ENCODE measurements at regions not wholly inside any gene's neighbourhood (a gene's known extent, or its start where the extent isn't known, plus 50 kb on each side); places are given as distances from the start of the nearest gene placed in this dataset.

GRCh38 chr13:104534847-104535246 lies 1468.6 kb upstream of the SLC10A2 start:
- no peak for DNase-seq (ENCODE audit: low spot score in 2 of 2)
- no peaks in the 10 kb centered on the region for H3K9me3 ChIP-seq
- no peaks in the 10 kb centered on the region for H3K27me3 ChIP-seq
- no peak for TF ChIP-seq POLR2A (IDR thresholded peaks at IDR 0.05)
- TF ChIP-seq POLR2AphosphoS5 (IDR thresholded peaks at IDR 0.05) = no peak
- no peak for TF ChIP-seq CTCF (IDR thresholded peaks at IDR 0.05)
- no peak overlapping the region for H3K4me3 ChIP-seq
- H3K36me3 ChIP-seq = no peaks in the 10 kb centered on the region
- H3K27ac ChIP-seq = no peak overlapping the region
- H3K4me1 ChIP-seq = no peaks in the 10 kb centered on the region
- intact Hi-C loops (cut with DNase I; ENCODE audit: low total_unique reads) = no loop called here

DNA sequence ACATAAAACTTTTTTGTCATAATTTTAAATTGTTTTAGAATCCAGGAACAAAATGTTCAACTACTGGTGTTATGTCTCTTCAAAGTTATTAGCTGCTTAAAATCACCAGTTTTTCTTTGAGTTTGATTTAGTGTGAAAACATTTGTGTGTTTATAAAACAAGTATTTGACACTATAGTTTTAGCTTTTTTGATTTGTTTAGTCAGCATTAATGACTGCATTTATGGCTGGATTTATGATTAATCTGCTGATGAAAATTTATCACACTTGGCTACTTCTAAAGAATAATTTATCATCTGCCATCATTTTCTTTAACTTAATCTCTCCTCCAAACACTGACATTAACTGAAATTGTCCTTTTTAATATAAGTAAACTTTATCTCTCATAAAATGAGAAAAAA lies 1465.9 kb upstream of the SLC10A2 start:
- Histone ChIP-seq H3K9me3 (no peaks in the 10 kb centered on the region), H3K4me1 (no peaks in the 10 kb centered on the region), H3K27ac (no peak overlapping the region), H3K4me3 (no peak overlapping the region), H3K36me3 (no peaks in the 10 kb centered on the region), H3K27me3 (no peaks in the 10 kb centered on the region)
- no peak for DNase-seq (ENCODE audit: low spot score in 2 of 2)
- TF ChIP-seq CTCF (IDR thresholded peaks at IDR 0.05) (no peak), POLR2A (IDR thresholded peaks at IDR 0.05) (no peak), POLR2AphosphoS5 (IDR thresholded peaks at IDR 0.05) (no peak)
- intact Hi-C loops (cut with DNase I; ENCODE audit: low total_unique reads) = no loop called here

- Histone ChIP-seq H3K4me1 (no peaks in the 10 kb centered on the region), H3K9me3 (no peaks in the 10 kb centered on the region), H3K27ac (no peak overlapping the region), H3K4me3 (no peak overlapping the region), H3K27me3 (no peaks in the 10 kb centered on the region), H3K36me3 (no peaks in the 10 kb centered on the region)
- TF ChIP-seq POLR2AphosphoS5 (IDR thresholded peaks at IDR 0.05) (no peak), CTCF (IDR thresholded peaks at IDR 0.05) (no peak), POLR2A (IDR thresholded peaks at IDR 0.05) (no peak)
- no peak for DNase-seq (ENCODE audit: low spot score in 2 of 2)
- intact Hi-C loops (cut with DNase I; ENCODE audit: low total_unique reads) = no loop called here
These were observed 1464.5 kb upstream of the SLC10A2 start for GRCh38 chr13:104530741-104531140.

DNA sequence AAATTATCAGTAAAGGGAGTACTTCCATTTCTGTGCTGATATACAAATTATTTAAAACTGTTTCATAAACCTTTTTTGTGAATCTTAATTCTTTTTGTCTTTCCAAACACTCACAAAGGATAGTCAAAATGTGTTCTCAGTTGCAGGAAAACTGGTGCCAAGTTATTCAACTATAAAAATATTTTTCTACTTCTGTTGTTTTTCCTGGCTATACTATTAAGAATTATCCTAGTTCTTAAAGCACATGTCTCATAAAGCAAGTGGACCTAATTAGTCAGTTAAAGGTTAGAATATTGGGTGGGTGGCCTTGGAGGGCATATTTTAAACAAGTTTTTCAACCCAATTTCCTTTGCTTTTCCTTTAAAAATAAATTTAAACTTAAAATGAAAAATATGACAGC lies 1460.3 kb upstream of the SLC10A2 start:
- intact Hi-C loops (cut with DNase I; ENCODE audit: low total_unique reads) = no loop called here

GRCh38 chr13:104525467-104525866 lies 1459.2 kb upstream of the SLC10A2 start:
- Histone ChIP-seq H3K4me1 (no peaks in the 10 kb centered on the region), H3K9me3 (peaks cover 0 to 4% of the 10 kb centered on the region in 2 donors), H3K27me3 (no peaks in the 10 kb centered on the region), H3K36me3 (no peaks in the 10 kb centered on the region), H3K27ac (no peak overlapping the region), H3K4me3 (no peak overlapping the region)
- DNase-seq (ENCODE audit: low spot score in 2 of 2) = no peak
- no peak for TF ChIP-seq POLR2AphosphoS5 (IDR thresholded peaks at IDR 0.05)
- TF ChIP-seq CTCF (IDR thresholded peaks at IDR 0.05) = no peak
- no peak for TF ChIP-seq POLR2A (IDR thresholded peaks at IDR 0.05)
- intact Hi-C loops (cut with DNase I; ENCODE audit: low total_unique reads) = no loop called here

More for the DNA sequence above, 1460.3 kb upstream of the SLC10A2 start:
- Histone ChIP-seq H3K4me1 (no peaks in the 10 kb centered on the region), H3K4me3 (no peak overlapping the region), H3K27me3 (no peaks in the 10 kb centered on the region), H3K9me3 (peaks cover 0 to 4% of the 10 kb centered on the region in 2 donors), H3K27ac (no peak overlapping the region), H3K36me3 (no peaks in the 10 kb centered on the region)
- no peak for TF ChIP-seq POLR2A (IDR thresholded peaks at IDR 0.05)
- TF ChIP-seq POLR2AphosphoS5 (IDR thresholded peaks at IDR 0.05) = no peak
- TF ChIP-seq CTCF (IDR thresholded peaks at IDR 0.05) = no peak
- DNase-seq (ENCODE audit: low spot score in 2 of 2) = no peak

All from breast epithelium (tissue), 4 donors.